Hepatocyte (in vitro differentiated cells): ENCODE measurements at regions not wholly inside any gene's neighbourhood (a gene's known extent, or its start where the extent isn't known, plus 50 kb on each side); places are given as distances from the start of the nearest gene placed in this dataset.

Source experiments
- DNase-seq: peaks from one replicate; pipeline ENCODE4 v3.0.0-alpha.2; 2016; ENCODE audit warnings: low spot score
- H2AFZ ChIP-seq: fragments of 200-600 bp; sonication (generic); 2 replicates; pipeline ENCODE4 v1.6.0; 2016; ENCODE audit warnings: antibody characterized with exemption, mild to moderate bottlenecking
- H3K27ac ChIP-seq: fragments of 200-600 bp; sonication (generic); 2 replicates; pipeline ENCODE4 v1.5.1; 2016; ENCODE audit warnings: mild to moderate bottlenecking
- H3K27me3 ChIP-seq: fragments of 200-600 bp; sonication (generic); 2 replicates; pipeline ENCODE4 v1.6.1; 2016
- H3K36me3 ChIP-seq: fragments of 200-600 bp; sonication (generic); replicated peaks from 2 replicates; pipeline ENCODE4 v1.5.1; 2016; ENCODE audit warnings: low read depth; ENCODE audit not compliant: insufficient read depth
- H3K4me1 ChIP-seq: fragments of 200-600 bp; sonication (generic); 2 replicates; pipeline ENCODE4 v1.5.1; 2016; ENCODE audit warnings: mild to moderate bottlenecking, moderate library complexity; ENCODE audit not compliant: insufficient read depth
- H3K4me2 ChIP-seq: fragments of 200-600 bp; sonication (generic); 2 replicates; pipeline ENCODE4 v1.6.0; 2016
- H3K4me3 ChIP-seq: fragments of 200-600 bp; sonication (generic); 2 replicates; pipeline ENCODE4 v1.5.1; 2016; ENCODE audit warnings: mild to moderate bottlenecking
- H3K79me2 ChIP-seq: fragments of 200-600 bp; sonication (generic); 2 replicates; pipeline ENCODE4 v1.6.0; 2017; ENCODE audit warnings: mild to moderate bottlenecking
- H3K9me2 ChIP-seq: fragments of 200-600 bp; sonication (generic); replicated peaks from 2 replicates; pipeline ENCODE4 v1.6.0; 2017; ENCODE audit warnings: mild to moderate bottlenecking; ENCODE audit not compliant: insufficient read depth
- H3K9me3 ChIP-seq: fragments of 200-600 bp; sonication (generic); 2 replicates; pipeline ENCODE4 v1.5.1; 2016; ENCODE audit warnings: low read depth, mild to moderate bottlenecking
- H4K20me1 ChIP-seq: fragments of 200-600 bp; sonication (generic); 2 replicates; pipeline ENCODE4 v1.6.0; 2016; ENCODE audit warnings: mild to moderate bottlenecking; ENCODE audit not compliant: insufficient read depth, poor library complexity, severe bottlenecking
- EZH2 ChIP-seq: fragments of 200-600 bp; sonication (generic); IDR thresholded peaks from 2 replicates; pipeline ENCODE4 v1.6.1; 2016; ENCODE audit warnings: antibody characterized with exemption, mild to moderate bottlenecking, borderline replicate concordance
- EZH2phosphoT487 ChIP-seq: fragments of 200-600 bp; sonication (generic); IDR thresholded peaks from one replicate; pipeline ENCODE4 v1.6.1; 2018; ENCODE audit warnings: antibody characterized with exemption, mild to moderate bottlenecking, low read depth, moderate library complexity; ENCODE audit not compliant: unreplicated experiment, severe bottlenecking
- WGBS: methylation state at CpG from one replicate; pipeline ENCODE4 v1.1.6; 2016; ENCODE audit warnings: low lambda C conversion rate; ENCODE audit errors: missing lambda C conversion rate; 5-methylcytosine and 5-hydroxymethylcytosine counted together
- TF ChIP-seq, protein P1 (sequence below): fragments of 200-600 bp; sonication (generic); IDR thresholded peaks from 2 replicates; pipeline ENCODE4 v1.5.1; 2016; ENCODE audit warnings: antibody characterized with exemption, mild to moderate bottlenecking; ENCODE audit not compliant: poor library complexity

DNA sequence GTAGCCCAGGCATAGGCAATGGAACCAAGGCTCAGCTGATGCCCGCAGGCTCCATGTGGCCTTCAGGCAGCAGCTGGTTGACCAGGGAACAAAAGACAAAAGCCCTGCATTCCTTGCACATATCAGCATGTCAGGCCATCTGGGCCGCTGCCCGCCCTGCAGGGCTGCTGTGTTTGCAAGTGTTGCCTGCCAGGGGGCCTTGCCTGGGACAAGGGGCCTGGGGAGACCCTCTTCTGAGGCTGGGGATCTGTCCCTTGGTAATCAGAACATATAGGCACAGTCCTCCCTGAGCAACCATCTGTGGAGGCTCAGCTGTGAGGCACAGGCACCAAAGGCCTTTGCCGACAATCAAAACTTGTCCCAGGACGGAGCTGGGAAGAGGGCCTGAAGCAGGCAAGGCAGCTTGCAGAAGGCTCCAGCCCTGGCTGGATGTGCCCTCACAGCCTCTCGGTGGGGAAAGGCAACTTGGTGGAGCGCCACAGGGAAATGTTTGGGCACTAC lies 138.2 kb downstream of the TPRA1 start:
- Histone ChIP-seq H3K27ac (no peak overlapping the region), H2AFZ (no peak overlapping the region), H3K9me2 (no peaks in the 10 kb centered on the region), H4K20me1 (no peaks in the 10 kb centered on the region), H3K9me3 (no peaks in the 10 kb centered on the region), H3K36me3 (no peaks in the 10 kb centered on the region), H3K4me3 (no peak overlapping the region), H3K4me2 (no peak overlapping the region), H3K79me2 (no peaks in the 10 kb centered on the region), H3K4me1 (peaks cover 7% of the 10 kb centered on the region), H3K27me3 (peaks cover 57% of the 10 kb centered on the region)
- 81% methylated on average over 7 of the region's 7 CpGs for WGBS
- no peak for DNase-seq
- TF ChIP-seq EZH2phosphoT487 (no peak), EZH2 (no peak)
- TF ChIP-seq, protein P1, sequence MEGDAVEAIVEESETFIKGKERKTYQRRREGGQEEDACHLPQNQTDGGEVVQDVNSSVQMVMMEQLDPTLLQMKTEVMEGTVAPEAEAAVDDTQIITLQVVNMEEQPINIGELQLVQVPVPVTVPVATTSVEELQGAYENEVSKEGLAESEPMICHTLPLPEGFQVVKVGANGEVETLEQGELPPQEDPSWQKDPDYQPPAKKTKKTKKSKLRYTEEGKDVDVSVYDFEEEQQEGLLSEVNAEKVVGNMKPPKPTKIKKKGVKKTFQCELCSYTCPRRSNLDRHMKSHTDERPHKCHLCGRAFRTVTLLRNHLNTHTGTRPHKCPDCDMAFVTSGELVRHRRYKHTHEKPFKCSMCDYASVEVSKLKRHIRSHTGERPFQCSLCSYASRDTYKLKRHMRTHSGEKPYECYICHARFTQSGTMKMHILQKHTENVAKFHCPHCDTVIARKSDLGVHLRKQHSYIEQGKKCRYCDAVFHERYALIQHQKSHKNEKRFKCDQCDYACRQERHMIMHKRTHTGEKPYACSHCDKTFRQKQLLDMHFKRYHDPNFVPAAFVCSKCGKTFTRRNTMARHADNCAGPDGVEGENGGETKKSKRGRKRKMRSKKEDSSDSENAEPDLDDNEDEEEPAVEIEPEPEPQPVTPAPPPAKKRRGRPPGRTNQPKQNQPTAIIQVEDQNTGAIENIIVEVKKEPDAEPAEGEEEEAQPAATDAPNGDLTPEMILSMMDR, result no peak

DNA sequence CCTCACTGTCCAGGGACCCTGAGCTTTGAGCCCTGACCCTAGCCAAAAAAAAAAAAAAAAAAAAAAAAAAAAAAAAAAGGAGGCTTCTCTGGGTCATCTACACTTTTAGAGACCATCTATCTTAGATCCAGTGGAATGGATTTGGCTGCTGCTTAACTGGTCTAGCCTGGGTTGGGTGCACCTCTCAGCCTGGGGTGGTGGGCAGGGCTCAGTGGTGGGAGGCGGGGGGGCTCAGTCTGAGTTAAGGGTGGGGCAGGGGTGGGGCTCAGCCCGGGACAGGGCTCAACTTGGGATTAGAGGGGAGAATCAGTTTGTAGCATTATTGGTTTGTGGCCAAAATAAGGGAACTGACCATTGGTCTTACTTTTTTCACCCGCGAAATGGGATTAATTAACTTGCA lies 139.2 kb downstream of the TPRA1 start:
- no peak overlapping the region for H3K4me2 ChIP-seq
- 75% methylated on average over 4 of the region's 4 CpGs for WGBS
- peaks cover 3% of the 10 kb centered on the region for H3K4me1 ChIP-seq
- no peak for DNase-seq
- TF ChIP-seq EZH2 (no peak), EZH2phosphoT487 (no peak)
- TF ChIP-seq, protein P1, result no peak
- H3K9me3 ChIP-seq, result no peaks in the 10 kb centered on the region
- H3K27me3 ChIP-seq, result peaks cover 46% of the 10 kb centered on the region
- H3K4me3 ChIP-seq, result no peak overlapping the region
- H3K27ac ChIP-seq, result no peak overlapping the region
- H4K20me1 ChIP-seq, result no peaks in the 10 kb centered on the region
- no peaks in the 10 kb centered on the region for H3K9me2 ChIP-seq
- no peak overlapping the region for H2AFZ ChIP-seq
- H3K79me2 ChIP-seq, result no peaks in the 10 kb centered on the region
- H3K36me3 ChIP-seq, result no peaks in the 10 kb centered on the region

DNA sequence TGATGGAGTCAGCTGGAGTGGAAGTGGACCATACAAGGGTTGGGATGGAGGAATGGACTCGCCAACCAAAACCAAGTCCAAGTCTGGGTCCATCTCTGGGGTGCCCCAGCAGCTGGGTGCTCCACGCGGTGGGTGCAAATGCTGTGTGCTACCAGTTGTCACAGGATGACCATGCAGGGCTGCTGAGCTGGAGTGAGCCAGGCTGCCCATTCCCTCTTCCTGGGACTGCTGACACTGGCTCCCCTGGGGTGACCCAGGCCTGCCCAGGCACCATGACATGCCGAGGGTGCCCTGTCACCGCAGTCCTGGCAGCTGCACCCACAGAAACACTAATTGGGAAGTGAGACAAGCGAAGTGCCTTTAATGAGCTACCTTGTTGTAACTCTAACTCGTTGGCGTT lies 140.2 kb downstream of the TPRA1 start:
- no peak overlapping the region for H3K4me3 ChIP-seq
- TF ChIP-seq, protein P1, result no peak
- TF ChIP-seq EZH2phosphoT487, result no peak
- TF ChIP-seq EZH2, result no peak
- 89% methylated on average over 8 of the region's 8 CpGs for WGBS
- no peaks in the 10 kb centered on the region for H4K20me1 ChIP-seq
- H3K79me2 ChIP-seq, result no peaks in the 10 kb centered on the region
- no peaks in the 10 kb centered on the region for H3K9me2 ChIP-seq
- peaks cover 37% of the 10 kb centered on the region for H3K27me3 ChIP-seq
- H3K4me1 ChIP-seq, result no peaks in the 10 kb centered on the region
- H3K36me3 ChIP-seq, result no peaks in the 10 kb centered on the region
- H3K27ac ChIP-seq, result no peak overlapping the region
- H2AFZ ChIP-seq, result no peak overlapping the region
- H3K9me3 ChIP-seq, result no peaks in the 10 kb centered on the region
- DNase-seq, result no peak
- no peak overlapping the region for H3K4me2 ChIP-seq
